SK-N-SH treated with all-trans-retinoic acid at 6 μM for 48 hours (cell line): ENCODE measurements at regions not wholly inside any gene's neighbourhood (a gene's known extent, or its start where the extent isn't known, plus 50 kb on each side); places are given as distances from the start of the nearest gene placed in this dataset.
"Not testable (repeated sequence)": the region's sequence is repeated elsewhere in the genome, so short reads cannot be mapped to it uniquely, and the experiment has no call there.

Experiments
- CREB5 ChIP-seq: fragments of 250-450 bp; sonication (Bioruptor Pico); IDR thresholded peaks from 2 replicates; pipeline ENCODE4 v1.5.1; 2020; ENCODE audit warnings: low read depth, mild to moderate bottlenecking, moderate library complexity
- ESRRG ChIP-seq: fragments of 250-450 bp; sonication (Bioruptor Pico); IDR thresholded peaks from 2 replicates; pipeline ENCODE4 v1.6.1; 2021; ENCODE audit warnings: mild to moderate bottlenecking
- RARB ChIP-seq: fragments of 250-450 bp; sonication (Bioruptor Pico); IDR thresholded peaks from 2 replicates; pipeline ENCODE4 v1.8.0; 2021; ENCODE audit warnings: mild to moderate bottlenecking, moderate library complexity
- SNAI2 ChIP-seq: fragments of 250-450 bp; sonication (Bioruptor Pico); IDR thresholded peaks from 2 replicates; pipeline ENCODE4 v1.5.0; 2020; ENCODE audit warnings: mild to moderate bottlenecking, moderate library complexity
- TCF4 ChIP-seq: fragments of 250-450 bp; sonication (Bioruptor Pico); IDR thresholded peaks from 2 replicates; pipeline ENCODE4 v1.8.0; 2021; ENCODE audit warnings: mild to moderate bottlenecking, moderate library complexity, borderline replicate concordance
- ZFP30 ChIP-seq: fragments of 450-650 bp; formaldehyde crosslinking; IDR thresholded peaks from 2 replicates; pipeline ENCODE4 v1.5.0; 2022; ENCODE audit warnings: mild to moderate bottlenecking, moderate library complexity
- ZNF565 ChIP-seq: fragments of 450-650 bp; formaldehyde crosslinking; conservative IDR thresholded peaks from 2 replicates; pipeline ENCODE4 v1.5.0; 2020; ENCODE audit warnings: low read depth, mild to moderate bottlenecking, moderate library complexity
- TF ChIP-seq, protein P1 (sequence below): fragments of 250-450 bp; sonication (Bioruptor Pico); IDR thresholded peaks from 2 replicates; pipeline ENCODE4 v1.8.0; 2020; ENCODE audit warnings: mild to moderate bottlenecking, moderate library complexity, borderline replicate concordance
- TF ChIP-seq, protein P2 (sequence below): fragments of 250-450 bp; sonication (Bioruptor Pico); IDR thresholded peaks from 2 replicates; pipeline ENCODE4 v1.5.0; 2020; ENCODE audit warnings: mild to moderate bottlenecking, moderate library complexity

DNA sequence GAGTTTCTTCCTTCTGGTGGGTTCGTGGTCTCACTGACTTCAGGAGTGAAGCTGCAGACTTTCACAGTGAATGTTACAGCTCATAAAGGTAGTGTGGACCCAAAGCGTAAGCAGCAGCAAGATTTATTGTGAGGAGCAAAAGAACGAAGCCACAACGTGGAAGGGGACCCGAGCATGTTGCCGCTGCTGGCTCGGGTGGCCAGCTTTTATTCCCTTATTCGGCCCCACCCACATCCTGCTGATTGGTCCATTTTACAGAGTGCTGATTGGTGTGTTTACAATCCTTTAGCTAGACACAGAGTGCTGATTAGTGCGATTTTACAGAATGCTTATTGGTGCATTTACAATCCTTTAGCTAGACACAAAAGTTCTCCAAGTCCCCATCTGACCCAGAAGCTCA is 80.6 kb upstream of the SEL1L start:
- TF ChIP-seq CREB5 (CRISPR knock-in tag); ESRRG (CRISPR knock-in tag); SNAI2 (CRISPR knock-in tag); RARB (CRISPR knock-in tag); ZFP30 (CRISPR knock-in tag); TCF4; ZNF565: not testable (repeated sequence)
- TF ChIP-seq, protein P1, sequence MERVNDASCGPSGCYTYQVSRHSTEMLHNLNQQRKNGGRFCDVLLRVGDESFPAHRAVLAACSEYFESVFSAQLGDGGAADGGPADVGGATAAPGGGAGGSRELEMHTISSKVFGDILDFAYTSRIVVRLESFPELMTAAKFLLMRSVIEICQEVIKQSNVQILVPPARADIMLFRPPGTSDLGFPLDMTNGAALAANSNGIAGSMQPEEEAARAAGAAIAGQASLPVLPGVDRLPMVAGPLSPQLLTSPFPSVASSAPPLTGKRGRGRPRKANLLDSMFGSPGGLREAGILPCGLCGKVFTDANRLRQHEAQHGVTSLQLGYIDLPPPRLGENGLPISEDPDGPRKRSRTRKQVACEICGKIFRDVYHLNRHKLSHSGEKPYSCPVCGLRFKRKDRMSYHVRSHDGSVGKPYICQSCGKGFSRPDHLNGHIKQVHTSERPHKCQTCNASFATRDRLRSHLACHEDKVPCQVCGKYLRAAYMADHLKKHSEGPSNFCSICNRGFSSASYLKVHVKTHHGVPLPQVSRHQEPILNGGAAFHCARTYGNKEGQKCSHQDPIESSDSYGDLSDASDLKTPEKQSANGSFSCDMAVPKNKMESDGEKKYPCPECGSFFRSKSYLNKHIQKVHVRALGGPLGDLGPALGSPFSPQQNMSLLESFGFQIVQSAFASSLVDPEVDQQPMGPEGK (CRISPR knock-in tag): not testable (repeated sequence)
- TF ChIP-seq, protein P2, sequence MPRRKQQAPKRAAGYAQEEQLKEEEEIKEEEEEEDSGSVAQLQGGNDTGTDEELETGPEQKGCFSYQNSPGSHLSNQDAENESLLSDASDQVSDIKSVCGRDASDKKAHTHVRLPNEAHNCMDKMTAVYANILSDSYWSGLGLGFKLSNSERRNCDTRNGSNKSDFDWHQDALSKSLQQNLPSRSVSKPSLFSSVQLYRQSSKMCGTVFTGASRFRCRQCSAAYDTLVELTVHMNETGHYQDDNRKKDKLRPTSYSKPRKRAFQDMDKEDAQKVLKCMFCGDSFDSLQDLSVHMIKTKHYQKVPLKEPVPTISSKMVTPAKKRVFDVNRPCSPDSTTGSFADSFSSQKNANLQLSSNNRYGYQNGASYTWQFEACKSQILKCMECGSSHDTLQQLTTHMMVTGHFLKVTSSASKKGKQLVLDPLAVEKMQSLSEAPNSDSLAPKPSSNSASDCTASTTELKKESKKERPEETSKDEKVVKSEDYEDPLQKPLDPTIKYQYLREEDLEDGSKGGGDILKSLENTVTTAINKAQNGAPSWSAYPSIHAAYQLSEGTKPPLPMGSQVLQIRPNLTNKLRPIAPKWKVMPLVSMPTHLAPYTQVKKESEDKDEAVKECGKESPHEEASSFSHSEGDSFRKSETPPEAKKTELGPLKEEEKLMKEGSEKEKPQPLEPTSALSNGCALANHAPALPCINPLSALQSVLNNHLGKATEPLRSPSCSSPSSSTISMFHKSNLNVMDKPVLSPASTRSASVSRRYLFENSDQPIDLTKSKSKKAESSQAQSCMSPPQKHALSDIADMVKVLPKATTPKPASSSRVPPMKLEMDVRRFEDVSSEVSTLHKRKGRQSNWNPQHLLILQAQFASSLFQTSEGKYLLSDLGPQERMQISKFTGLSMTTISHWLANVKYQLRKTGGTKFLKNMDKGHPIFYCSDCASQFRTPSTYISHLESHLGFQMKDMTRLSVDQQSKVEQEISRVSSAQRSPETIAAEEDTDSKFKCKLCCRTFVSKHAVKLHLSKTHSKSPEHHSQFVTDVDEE: not testable (repeated sequence)
